LNCaP clone FGC (cell line): ENCODE measurements at regions not wholly inside any gene's neighbourhood (a gene's known extent, or its start where the extent isn't known, plus 50 kb on each side); places are given as distances from the start of the nearest gene placed in this dataset.
"Not testable (repeated sequence)": the region's sequence is repeated elsewhere in the genome, so short reads cannot be mapped to it uniquely, and the experiment has no call there.

Experiments used
- DNase-seq: peaks from one replicate; pipeline ENCODE4 v3.0.0-alpha.2; 2011; ENCODE audit warnings: low read depth
- H3K4me3 ChIP-seq: 2 replicates; pipeline ENCODE4 v1.5.1; 2011; ENCODE audit warnings: mild to moderate bottlenecking, low read depth, low read length, control low read depth
- CTCF ChIP-seq: IDR thresholded peaks from 2 replicates; pipeline ENCODE4 v1.5.1; 2012; ENCODE audit warnings: mild to moderate bottlenecking; ENCODE audit not compliant: control insufficient read depth, insufficient read depth; ENCODE audit errors: extremely low read depth

- H3K4me3 ChIP-seq: no peak overlapping the region
- TF ChIP-seq CTCF: no peak
- no peak for DNase-seq
These were observed 949.7 kb upstream of the NUDT12 start for GRCh38 chr5:104512063-104512825.

- no peak for TF ChIP-seq CTCF
- DNase-seq: no peak
- no peak overlapping the region for H3K4me3 ChIP-seq
These were observed 935.7 kb upstream of the NUDT12 start for GRCh38 chr5:104498281-104498680.

GRCh38 chr5:104494083-104494482 lies 931.5 kb upstream of the NUDT12 start:
- no peak overlapping the region for H3K4me3 ChIP-seq
- no peak for TF ChIP-seq CTCF
- no peak for DNase-seq

- TF ChIP-seq CTCF: no peak
- no peak for DNase-seq
- no peak overlapping the region for H3K4me3 ChIP-seq
These were observed 910.2 kb upstream of the NUDT12 start for GRCh38 chr5:104472811-104473210.

- DNase-seq: no peak
- no peak for TF ChIP-seq CTCF
- H3K4me3 ChIP-seq: no peak overlapping the region
These were observed 893.5 kb upstream of the NUDT12 start for GRCh38 chr5:104456122-104456521.

GRCh38 chr5:104452550-104452949 lies 890.0 kb upstream of the NUDT12 start:
- no peak for TF ChIP-seq CTCF
- no peak for DNase-seq
- H3K4me3 ChIP-seq: no peak overlapping the region

- not testable (repeated sequence) for H3K4me3 ChIP-seq, DNase-seq
These were observed 889.3 kb upstream of the NUDT12 start for GRCh38 chr5:104451911-104452310.
